Testis (tissue), 2 donors: ENCODE measurements at regions not wholly inside any gene's neighbourhood (a gene's known extent, or its start where the extent isn't known, plus 50 kb on each side); places are given as distances from the start of the nearest gene placed in this dataset.

Experiments used
- CTCF ChIP-seq, 3 experiments: fragments of 450-650 bp in 2 of 3; fragments of 200-600 bp in 1 of 3; sonication (generic) in 1 of 3; IDR thresholded peaks; one replicate each; pipeline ENCODE4 v1.5.1; 2016 to 2019; ENCODE audit warnings: antibody characterized with exemption in 3 of 3, mild to moderate bottlenecking in 2 of 3, moderate library complexity in 1 of 3
- POLR2A ChIP-seq: fragments of 450-650 bp; IDR thresholded peaks from one replicate; pipeline ENCODE4 v1.6.1; 2017; ENCODE audit warnings: antibody characterized with exemption, mild to moderate bottlenecking, moderate library complexity

GRCh38 chr13:44093607-44094564, 214.2 kb downstream of the LACC1 start:
- no peak for TF ChIP-seq CTCF (IDR thresholded peaks at IDR 0.05)
- TF ChIP-seq POLR2A, result no peak
